COLO829 (cell line): ENCODE measurements at regions not wholly inside any gene's neighbourhood (a gene's known extent, or its start where the extent isn't known, plus 50 kb on each side); places are given as distances from the start of the nearest gene placed in this dataset.
"Not testable (repeated sequence)": the region's sequence is repeated elsewhere in the genome, so short reads cannot be mapped to it uniquely, and the experiment has no call there.

Experiments used
- DNase-seq: peaks from one replicate; pipeline ENCODE4 v3.0.0; 2012; ENCODE audit warnings: low spot score

DNA sequence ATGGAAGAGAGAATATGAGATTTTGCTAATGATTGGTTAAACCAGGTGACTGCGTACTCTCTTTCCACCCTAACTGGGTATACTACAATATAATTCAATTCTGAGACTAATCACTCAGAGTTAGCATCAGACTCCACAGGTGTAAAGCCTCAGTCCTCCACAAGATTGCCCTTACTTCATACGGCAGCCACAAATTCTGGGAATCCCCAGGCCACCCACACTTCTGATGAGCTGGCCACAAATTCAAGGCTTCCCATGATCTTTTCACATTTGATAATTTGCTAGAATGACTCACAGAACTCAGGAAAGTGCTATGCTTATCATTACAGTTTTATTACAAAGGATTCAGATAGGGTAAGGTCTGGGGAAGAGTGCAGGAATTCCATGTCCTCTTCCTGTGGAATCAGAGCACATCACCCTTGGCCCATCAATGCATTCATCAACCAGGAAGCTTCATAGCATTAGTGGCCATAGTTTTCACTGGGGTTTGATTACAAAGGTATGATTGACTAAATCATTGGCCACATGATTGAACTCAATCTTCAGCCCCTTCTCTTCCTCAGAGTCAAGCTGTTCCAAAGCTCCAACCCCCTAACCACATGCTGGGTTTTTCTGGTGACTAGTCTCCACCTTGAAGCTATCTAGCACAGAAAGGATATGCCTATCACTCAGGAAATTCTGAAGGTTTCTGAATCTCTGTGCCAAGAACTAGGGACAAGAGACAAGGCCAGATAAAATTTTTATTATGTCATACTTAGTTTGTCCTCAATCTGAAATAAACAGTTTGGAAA lies 131.7 kb downstream of the HHIPL2 start:
- DNase-seq: no peak

GRCh38 chr1:222415441-222415840 lies 132.5 kb downstream of the HHIPL2 start:
- no peak for DNase-seq

- no peak for DNase-seq
These were observed 133.8 kb downstream of the HHIPL2 start for GRCh38 chr1:222413991-222414549.

DNA sequence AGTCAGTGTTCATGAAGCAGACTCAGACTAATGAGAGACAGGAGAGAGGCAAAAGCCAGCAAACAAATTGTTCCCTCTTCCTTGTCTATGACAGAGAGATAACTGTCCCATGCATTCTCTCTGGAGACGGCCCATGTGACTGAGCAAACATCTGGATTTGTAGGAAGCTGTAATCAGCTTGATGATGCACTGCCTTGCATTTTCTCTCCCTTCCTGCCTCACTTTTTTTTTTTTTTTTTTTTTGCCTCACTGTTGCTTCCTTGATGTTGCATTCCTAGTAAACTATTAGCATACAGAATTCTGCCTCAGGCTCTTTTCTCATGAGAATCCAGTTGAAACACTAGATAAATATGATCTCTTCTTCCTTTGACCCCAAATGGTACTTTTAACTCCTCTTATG lies 134.5 kb downstream of the HHIPL2 start:
- peak; percentile 63 for DNase-seq

GRCh38 chr1:222404710-222405109 lies 143.2 kb downstream of the HHIPL2 start:
- DNase-seq: no peak

DNA sequence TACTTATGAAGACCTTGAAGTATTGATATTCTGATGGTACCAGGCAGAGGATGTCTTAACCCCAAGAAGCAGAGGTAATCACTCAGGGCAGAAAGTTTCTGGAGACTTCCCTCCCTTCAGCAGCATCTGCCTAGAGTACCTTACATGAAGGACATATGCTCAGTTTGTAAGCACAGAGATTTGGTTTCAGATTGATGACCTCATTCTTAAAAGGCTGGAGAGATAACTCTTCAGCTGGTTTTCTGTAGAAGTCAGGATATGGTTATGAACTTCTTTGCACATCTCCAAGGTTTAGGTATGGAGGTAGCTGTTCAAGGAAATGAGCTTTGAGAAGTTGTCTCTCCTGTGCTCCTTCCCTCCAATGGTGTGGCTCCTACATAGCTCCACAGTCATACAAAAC lies 148.7 kb downstream of the HHIPL2 start:
- DNase-seq: no peak

GRCh38 chr1:222394224-222394623 lies 153.7 kb downstream of the HHIPL2 start:
- DNase-seq: no peak

- no peak for DNase-seq
These were observed 155.3 kb downstream of the HHIPL2 start for GRCh38 chr1:222392556-222392955.

- DNase-seq: no peak
These were observed 157.7 kb downstream of the HHIPL2 start for GRCh38 chr1:222390181-222390580.

GRCh38 chr1:222387007-222387814 lies 160.7 kb downstream of the HHIPL2 start:
- peak; percentile 28 for DNase-seq

- DNase-seq: no peak
These were observed 161.9 kb downstream of the HHIPL2 start for GRCh38 chr1:222385955-222386354.

DNA sequence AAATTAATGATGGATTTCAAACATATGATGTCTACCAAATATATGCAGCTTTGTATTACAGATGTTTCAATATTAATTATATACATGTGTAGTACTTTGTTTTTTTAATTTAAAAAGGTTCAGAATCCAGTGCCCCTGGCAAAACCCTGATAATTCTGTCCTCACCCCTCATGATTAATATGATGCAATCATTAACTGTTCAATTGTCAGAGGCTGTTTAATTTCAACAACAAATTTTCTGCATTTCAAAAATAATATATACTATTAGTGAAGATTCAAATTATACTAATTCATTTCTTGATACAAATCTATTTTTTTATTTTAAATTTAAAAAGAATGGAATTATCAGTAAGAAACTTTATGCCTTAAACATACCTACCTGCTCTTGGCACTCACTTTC lies 162.6 kb downstream of the HHIPL2 start:
- no peak for DNase-seq

DNA sequence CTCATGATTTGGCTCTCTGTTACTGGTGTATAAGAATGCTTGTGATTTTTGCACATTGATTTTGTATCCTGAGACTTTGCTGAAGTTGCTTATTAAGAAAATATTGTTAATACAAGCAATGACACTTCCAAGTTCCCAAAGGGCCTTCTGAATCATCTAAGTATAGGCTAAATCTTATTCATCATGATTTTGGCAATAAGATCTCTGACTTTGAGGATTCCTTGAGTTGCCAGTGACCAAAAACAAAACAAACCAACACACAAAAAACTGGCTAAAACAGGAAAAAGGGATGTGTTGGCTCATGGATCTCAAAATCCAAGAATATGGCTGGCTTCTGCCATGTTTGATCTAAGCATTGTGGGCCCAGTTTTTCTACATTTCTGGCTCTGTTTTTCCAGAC lies 163.4 kb downstream of the HHIPL2 start:
- no peak for DNase-seq

- DNase-seq: no peak
These were observed 165.7 kb downstream of the HHIPL2 start for GRCh38 chr1:222382171-222382570.

GRCh38 chr1:222377428-222378088 lies 170.3 kb downstream of the HHIPL2 start:
- DNase-seq: no peak

GRCh38 chr1:222376791-222377190 lies 171.1 kb downstream of the HHIPL2 start:
- not testable (repeated sequence) for DNase-seq

DNA sequence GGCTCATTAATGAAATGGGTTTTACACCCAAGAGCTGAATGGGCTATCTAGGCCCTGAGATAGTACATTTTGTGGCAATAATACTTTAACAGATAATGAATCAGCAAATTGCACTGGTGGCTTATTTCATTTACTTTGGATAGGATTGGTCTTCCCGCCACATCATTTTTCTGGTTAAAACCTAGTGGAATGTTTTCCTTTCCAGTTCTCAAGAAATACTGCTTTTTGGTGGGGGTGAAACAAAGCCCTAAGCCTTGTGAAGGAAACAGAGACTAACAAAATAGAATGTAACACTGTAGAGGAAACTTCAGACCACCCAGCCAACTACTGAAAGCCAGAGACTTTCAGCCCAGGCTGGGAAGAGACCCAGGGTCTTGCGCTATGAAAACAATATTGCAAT lies 172.2 kb downstream of the HHIPL2 start:
- no peak for DNase-seq

GRCh38 chr1:222373831-222374602 lies 173.9 kb downstream of the HHIPL2 start:
- DNase-seq: peak; percentile 88

DNA sequence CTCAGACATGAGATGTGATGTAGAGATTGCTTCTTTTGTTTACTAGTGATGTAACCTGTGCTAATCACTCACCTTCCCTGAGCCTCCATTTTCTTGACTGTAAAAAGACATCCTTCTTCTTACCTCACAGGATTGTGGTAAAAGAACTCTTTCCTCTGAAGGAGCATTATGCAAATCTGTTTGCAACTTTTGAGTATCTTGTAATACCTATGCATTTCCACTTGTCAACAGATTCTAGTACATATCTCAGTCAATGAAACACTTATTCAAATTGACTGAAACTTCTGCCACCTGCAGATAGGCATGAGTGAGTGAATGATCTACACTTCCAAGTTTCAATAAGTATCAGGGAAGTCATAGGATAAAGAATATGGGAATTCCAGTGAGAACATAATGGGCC lies 174.7 kb downstream of the HHIPL2 start:
- DNase-seq: no peak

DNA sequence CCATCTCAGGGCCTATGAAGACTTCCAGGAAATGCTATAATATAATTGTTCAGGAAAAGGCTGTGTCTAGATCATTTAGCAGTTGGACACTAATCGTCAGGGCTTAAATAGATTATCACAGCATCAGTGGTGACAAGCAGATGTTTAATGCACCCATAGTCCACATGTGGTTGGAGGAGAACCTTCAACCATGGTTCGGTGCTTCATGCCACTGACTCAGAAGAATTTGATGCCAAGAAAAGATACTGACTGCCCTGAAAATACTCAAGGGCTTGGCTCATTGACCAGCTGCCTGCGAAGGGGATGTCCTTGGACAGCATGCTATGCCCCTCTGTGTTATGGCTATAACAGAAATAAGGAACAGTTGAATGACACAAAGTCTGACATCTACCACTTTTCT lies 175.7 kb downstream of the HHIPL2 start:
- DNase-seq: no peak

- no peak for DNase-seq
These were observed 176.8 kb downstream of the HHIPL2 start for GRCh38 chr1:222370913-222371675.
